Fibroblast of peridontal ligament (primary cell): ENCODE measurements at regions not wholly inside any gene's neighbourhood (a gene's known extent, or its start where the extent isn't known, plus 50 kb on each side); places are given as distances from the start of the nearest gene placed in this dataset.

Experiments
- DNase-seq: peaks from one replicate; pipeline ENCODE4 v3.0.0-alpha.2; 2010; ENCODE audit errors: extremely low read depth

- DNase-seq = no peak
These were observed 345.1 kb upstream of the HS3ST1 start for GRCh38 chr4:11773798-11774197.

- peak; percentile 35 for DNase-seq
These were observed 340.7 kb upstream of the HS3ST1 start for GRCh38 chr4:11769434-11769833.

GRCh38 chr4:11768251-11768972 is 339.7 kb upstream of the HS3ST1 start:
- no peak for DNase-seq

GRCh38 chr4:11765849-11766453 is 337.3 kb upstream of the HS3ST1 start:
- DNase-seq = peak; percentile 40

GRCh38 chr4:11748164-11748872 is 319.6 kb upstream of the HS3ST1 start:
- DNase-seq = peak; percentile 81

- DNase-seq = no peak
These were observed 318.0 kb upstream of the HS3ST1 start for GRCh38 chr4:11746734-11747133.

- no peak for DNase-seq
These were observed 315.3 kb upstream of the HS3ST1 start for GRCh38 chr4:11743976-11744375.

GRCh38 chr4:11743236-11743635 is 314.5 kb upstream of the HS3ST1 start:
- DNase-seq = peak; percentile 27

- DNase-seq = peak; percentile 39
These were observed 312.5 kb upstream of the HS3ST1 start for GRCh38 chr4:11741190-11741652.

- DNase-seq = peak; percentile 15
These were observed 311.3 kb upstream of the HS3ST1 start for GRCh38 chr4:11739992-11740391.

- DNase-seq = no peak
These were observed 308.3 kb upstream of the HS3ST1 start for GRCh38 chr4:11736978-11737377.

GRCh38 chr4:11735651-11736050 is 307.0 kb upstream of the HS3ST1 start:
- no peak for DNase-seq

- DNase-seq = no peak
These were observed 303.5 kb upstream of the HS3ST1 start for GRCh38 chr4:11732155-11732554.

GRCh38 chr4:11730545-11730944 is 301.9 kb upstream of the HS3ST1 start:
- no peak for DNase-seq

- peak; percentile 57 for DNase-seq
These were observed 300.9 kb upstream of the HS3ST1 start for GRCh38 chr4:11729548-11729947.

GRCh38 chr4:11727903-11728564 is 299.3 kb upstream of the HS3ST1 start:
- no peak for DNase-seq

- peak; percentile 64 for DNase-seq
These were observed 296.0 kb upstream of the HS3ST1 start for GRCh38 chr4:11724731-11725130.

GRCh38 chr4:11722223-11722622 is 293.5 kb upstream of the HS3ST1 start:
- DNase-seq = no peak

GRCh38 chr4:11720292-11720691 is 291.6 kb upstream of the HS3ST1 start:
- peak; percentile 66 for DNase-seq

GRCh38 chr4:11719879-11720278 is 291.2 kb upstream of the HS3ST1 start:
- DNase-seq = no peak

GRCh38 chr4:11715753-11716521 is 287.2 kb upstream of the HS3ST1 start:
- no peak for DNase-seq
